ENCODE measurements at regions not wholly inside any gene's neighbourhood (a gene's known extent, or its start where the extent isn't known, plus 50 kb on each side); places are given as distances from the start of the nearest gene placed in this dataset.

GRCh38 chr22:47994045-47994444 is 1231.6 kb downstream of the TBC1D22A start:
- H3K4me1 Mint-ChIP-seq: peaks cover 9% of the 10 kb centered on the region
- no peak for DNase-seq (ENCODE audit: low read depth, low spot score)
- no peak overlapping the region for H3K27ac Mint-ChIP-seq (ENCODE audit: unreplicated experiment)
- peaks cover 5% of the 10 kb centered on the region for H3K27me3 Mint-ChIP-seq (ENCODE audit: low read depth)
- no peaks in the 10 kb centered on the region for H3K36me3 Mint-ChIP-seq (ENCODE audit: low read depth)
- H3K4me3 Mint-ChIP-seq: no peak overlapping the region
- H3K9me3 Mint-ChIP-seq: no peaks in the 10 kb centered on the region
- TF ChIP-seq CTCF (conservative IDR thresholded peaks at IDR 0.05): no peak

- no peak overlapping the region for H3K27ac Mint-ChIP-seq (ENCODE audit: unreplicated experiment)
- DNase-seq (ENCODE audit: low read depth, low spot score): no peak
- H3K4me3 Mint-ChIP-seq: no peak overlapping the region
- H3K27me3 Mint-ChIP-seq (ENCODE audit: low read depth): peaks cover 11% of the 10 kb centered on the region
- no peak for TF ChIP-seq CTCF (conservative IDR thresholded peaks at IDR 0.05)
- H3K9me3 Mint-ChIP-seq: peaks cover 7% of the 10 kb centered on the region
- H3K4me1 Mint-ChIP-seq: no peaks in the 10 kb centered on the region
- no peaks in the 10 kb centered on the region for H3K36me3 Mint-ChIP-seq (ENCODE audit: low read depth)
Observed at GRCh38 chr22:47990481-47990880, 1228.0 kb downstream of the TBC1D22A start.

- no peaks in the 10 kb centered on the region for H3K4me1 Mint-ChIP-seq
- peaks cover 7% of the 10 kb centered on the region for H3K9me3 Mint-ChIP-seq
- TF ChIP-seq CTCF (conservative IDR thresholded peaks at IDR 0.05): no peak
- no peaks in the 10 kb centered on the region for H3K36me3 Mint-ChIP-seq (ENCODE audit: low read depth)
- peaks cover 20% of the 10 kb centered on the region for H3K27me3 Mint-ChIP-seq (ENCODE audit: low read depth)
- H3K27ac Mint-ChIP-seq (ENCODE audit: unreplicated experiment): no peak overlapping the region
- no peak for DNase-seq (ENCODE audit: low read depth, low spot score)
- H3K4me3 Mint-ChIP-seq: no peak overlapping the region
Observed at GRCh38 chr22:47987885-47988515, 1225.5 kb downstream of the TBC1D22A start.

- peaks cover 6% of the 10 kb centered on the region for H3K4me1 Mint-ChIP-seq
- peaks cover 26% of the 10 kb centered on the region for H3K27me3 Mint-ChIP-seq (ENCODE audit: low read depth)
- H3K4me3 Mint-ChIP-seq: no peak overlapping the region
- H3K36me3 Mint-ChIP-seq (ENCODE audit: low read depth): peaks cover 2% of the 10 kb centered on the region
- no peak overlapping the region for H3K27ac Mint-ChIP-seq (ENCODE audit: unreplicated experiment)
- TF ChIP-seq CTCF (conservative IDR thresholded peaks at IDR 0.05): no peak
- H3K9me3 Mint-ChIP-seq: peaks cover 24% of the 10 kb centered on the region
- no peak for DNase-seq (ENCODE audit: low read depth, low spot score)
Observed at GRCh38 chr22:47976219-47976618, 1213.8 kb downstream of the TBC1D22A start.

DNA sequence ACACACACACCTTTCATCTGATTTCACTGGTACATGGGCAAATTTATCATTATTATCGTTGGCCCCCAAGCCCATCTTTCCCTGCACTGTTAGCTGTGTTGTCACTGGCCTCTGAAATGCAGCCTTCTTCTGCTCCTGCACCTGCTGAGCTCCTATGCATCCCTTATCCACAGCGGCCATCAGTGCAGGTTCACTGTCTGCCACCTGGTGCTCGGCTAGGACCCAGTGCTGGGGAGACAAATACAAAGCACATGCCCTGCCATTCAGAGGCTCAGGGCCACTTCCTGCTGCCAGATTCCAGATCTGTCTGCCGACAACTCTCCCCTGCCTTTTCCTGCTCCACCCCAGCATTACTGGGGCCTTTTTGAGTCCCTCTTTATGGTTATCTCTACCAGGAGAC is 1205.4 kb downstream of the TBC1D22A start:
- Mint-ChIP-seq H3K36me3 (ENCODE audit: low read depth) (no peaks in the 10 kb centered on the region), H3K27ac (ENCODE audit: unreplicated experiment) (no peak overlapping the region), H3K4me3 (no peak overlapping the region), H3K4me1 (peaks cover 6% of the 10 kb centered on the region), H3K27me3 (ENCODE audit: low read depth) (peaks cover 39% of the 10 kb centered on the region), H3K9me3 (peaks cover 8% of the 10 kb centered on the region)
- TF ChIP-seq CTCF (conservative IDR thresholded peaks at IDR 0.05): no peak
- no peak for DNase-seq (ENCODE audit: low read depth, low spot score)

All from neural crest cell (in vitro differentiated cells).